HL-60 (cell line): ENCODE measurements at regions not wholly inside any gene's neighbourhood (a gene's known extent, or its start where the extent isn't known, plus 50 kb on each side); places are given as distances from the start of the nearest gene placed in this dataset.

Experiments used
- GABPA ChIP-seq: IDR thresholded peaks from 2 replicates; pipeline ENCODE4 v1.6.1; 2012; ENCODE audit warnings: low read depth
- POLR2AphosphoS5 ChIP-seq: IDR thresholded peaks from 2 replicates; pipeline ENCODE4 v1.6.1; 2012; ENCODE audit warnings: low read depth
- TF ChIP-seq, protein P1 (sequence below): IDR thresholded peaks from one replicate; pipeline ENCODE4 v1.5.1; 2011; ENCODE audit warnings: low read length, control low read depth, inconsistent platforms; ENCODE audit not compliant: insufficient read depth

DNA sequence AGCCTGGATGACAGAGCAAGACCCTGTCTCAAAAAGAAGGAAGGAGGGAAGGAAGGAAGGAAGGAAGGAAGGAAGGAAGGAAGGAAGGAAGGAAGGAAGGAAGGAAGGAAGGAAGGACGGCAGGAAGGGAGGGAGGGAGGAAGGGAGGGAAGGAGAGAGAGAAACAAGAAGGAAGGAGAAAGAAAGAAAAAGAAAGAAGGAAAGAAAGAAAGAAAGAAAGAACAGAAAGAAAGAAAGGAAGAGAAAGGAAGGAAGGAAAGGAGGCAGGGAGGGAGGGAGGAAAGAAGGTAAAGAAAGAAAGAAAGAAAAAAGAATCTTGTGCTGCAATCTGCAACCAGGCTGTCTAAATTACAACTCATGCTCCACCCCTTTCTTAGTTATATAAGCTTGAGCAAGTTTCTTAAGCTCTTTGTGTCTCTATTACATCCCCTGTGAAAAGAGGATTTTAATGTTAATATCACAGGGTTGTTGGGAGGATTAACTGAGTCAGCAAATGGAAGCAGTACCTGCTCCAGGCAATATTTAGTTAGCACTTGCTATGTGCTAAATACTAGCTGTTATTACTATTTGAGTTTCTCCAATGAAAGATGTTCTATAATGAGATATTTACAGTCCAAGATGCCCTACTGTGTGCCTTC is 917.9 kb upstream of the AUTS2 start:
- TF ChIP-seq, protein P1, sequence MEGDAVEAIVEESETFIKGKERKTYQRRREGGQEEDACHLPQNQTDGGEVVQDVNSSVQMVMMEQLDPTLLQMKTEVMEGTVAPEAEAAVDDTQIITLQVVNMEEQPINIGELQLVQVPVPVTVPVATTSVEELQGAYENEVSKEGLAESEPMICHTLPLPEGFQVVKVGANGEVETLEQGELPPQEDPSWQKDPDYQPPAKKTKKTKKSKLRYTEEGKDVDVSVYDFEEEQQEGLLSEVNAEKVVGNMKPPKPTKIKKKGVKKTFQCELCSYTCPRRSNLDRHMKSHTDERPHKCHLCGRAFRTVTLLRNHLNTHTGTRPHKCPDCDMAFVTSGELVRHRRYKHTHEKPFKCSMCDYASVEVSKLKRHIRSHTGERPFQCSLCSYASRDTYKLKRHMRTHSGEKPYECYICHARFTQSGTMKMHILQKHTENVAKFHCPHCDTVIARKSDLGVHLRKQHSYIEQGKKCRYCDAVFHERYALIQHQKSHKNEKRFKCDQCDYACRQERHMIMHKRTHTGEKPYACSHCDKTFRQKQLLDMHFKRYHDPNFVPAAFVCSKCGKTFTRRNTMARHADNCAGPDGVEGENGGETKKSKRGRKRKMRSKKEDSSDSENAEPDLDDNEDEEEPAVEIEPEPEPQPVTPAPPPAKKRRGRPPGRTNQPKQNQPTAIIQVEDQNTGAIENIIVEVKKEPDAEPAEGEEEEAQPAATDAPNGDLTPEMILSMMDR: no peak
- TF ChIP-seq POLR2AphosphoS5: no peak
- TF ChIP-seq GABPA: no peak
